H1 (cell line): ENCODE measurements at regions not wholly inside any gene's neighbourhood (a gene's known extent, or its start where the extent isn't known, plus 50 kb on each side); places are given as distances from the start of the nearest gene placed in this dataset.

Source experiments
- ATF3 ChIP-seq: IDR thresholded peaks from 2 replicates; pipeline ENCODE4 v1.6.1; 2011; ENCODE audit warnings: low read depth, mild to moderate bottlenecking, low read length; ENCODE audit not compliant: insufficient read depth
- BACH1 ChIP-seq: IDR thresholded peaks from 2 replicates; pipeline ENCODE4 v1.6.1; 2012; ENCODE audit warnings: low read length, improper control_type of control experiment
- BCL11A ChIP-seq, 2 experiments: IDR thresholded peaks; one replicate each; pipeline ENCODE4 v1.6.1; 2011; ENCODE audit warnings: low read depth in 2 of 2, low read length in 2 of 2, mild to moderate bottlenecking in 2 of 2
- CBX8 ChIP-seq: fragments of 300-800, 300-1000 bp; sonication (generic); IDR thresholded peaks from 2 replicates; pipeline ENCODE4 v1.7.1; 2016; ENCODE audit warnings: low read depth, low read length, borderline replicate concordance
- CHD2 ChIP-seq: IDR thresholded peaks from 2 replicates; pipeline ENCODE4 v1.6.1; 2012; ENCODE audit warnings: low read length, improper control_type of control experiment
- CTCF ChIP-seq, 3 experiments: IDR thresholded peaks; 1 replicate in 2 of 3; 2 replicates in 1 of 3; pipeline versions ENCODE4 v1.5.1 to v1.6.1; 2011; ENCODE audit warnings: low read length in 3 of 3, mild to moderate bottlenecking in 3 of 3, inconsistent platforms in 2 of 3, low read depth in 1 of 3, moderate library complexity in 1 of 3; ENCODE audit not compliant: insufficient read depth in 1 of 3; ENCODE audit errors: control extremely low read depth in 1 of 3
- EZH2 ChIP-seq: fragments of 200-600 bp; sonication (generic); IDR thresholded peaks from 2 replicates; pipeline ENCODE4 v1.7.1; 2012; ENCODE audit warnings: low read depth, mild to moderate bottlenecking, moderate library complexity, low read length, inconsistent platforms; ENCODE audit not compliant: severe bottlenecking
- GABPA ChIP-seq: IDR thresholded peaks from 2 replicates; pipeline ENCODE4 v1.6.1; 2011; ENCODE audit warnings: mild to moderate bottlenecking, low read length, moderate library complexity, borderline replicate concordance; ENCODE audit not compliant: insufficient read depth
- NANOG ChIP-seq: IDR thresholded peaks from 2 replicates; pipeline ENCODE4 v1.6.1; 2011; ENCODE audit warnings: low read length, low read depth, mild to moderate bottlenecking, inconsistent platforms; ENCODE audit not compliant: insufficient read depth, poor library complexity, severe bottlenecking
- POLR2A ChIP-seq, 2 experiments: IDR thresholded peaks; 1 replicate in 1 of 2; 2 replicates in 1 of 2; pipeline ENCODE4 v1.6.1; 2011; ENCODE audit warnings: low read depth in 2 of 2, low read length in 2 of 2, mild to moderate bottlenecking in 2 of 2; ENCODE audit errors: control extremely low read depth in 1 of 2
- POU5F1 ChIP-seq: IDR thresholded peaks from 2 replicates; pipeline ENCODE4 v1.6.1; 2011; ENCODE audit warnings: low read depth, mild to moderate bottlenecking, low read length, moderate library complexity
- RAD21 ChIP-seq, 2 experiments: IDR thresholded peaks in 1 of 2; conservative IDR thresholded peaks in 1 of 2; 2 replicates each; pipeline ENCODE4 v1.6.1; 2011; ENCODE audit warnings: low read depth in 2 of 2, low read length in 2 of 2, improper control_type of control experiment in 1 of 2, inconsistent platforms in 1 of 2, mild to moderate bottlenecking in 1 of 2, moderate library complexity in 1 of 2
- RFX5 ChIP-seq: IDR thresholded peaks from 2 replicates; pipeline ENCODE4 v1.6.1; 2011; ENCODE audit warnings: low read depth, low read length, improper control_type of control experiment, borderline replicate concordance
- RNF2 ChIP-seq: fragments of 200-900, 300-1000 bp; sonication (generic); IDR thresholded peaks from 2 replicates; pipeline ENCODE4 v1.7.1; 2016; ENCODE audit warnings: borderline replicate concordance, low read depth, mild to moderate bottlenecking, antibody characterized with exemption, low read length; ENCODE audit not compliant: poor library complexity, severe bottlenecking; ENCODE audit errors: missing control alignments
- SIRT6 ChIP-seq: IDR thresholded peaks from one replicate; pipeline ENCODE4 v1.7.1; 2012; ENCODE audit warnings: low read length, inconsistent platforms
- SP1 ChIP-seq: IDR thresholded peaks from 2 replicates; pipeline ENCODE4 v1.6.1; 2011; ENCODE audit warnings: low read depth, low read length
- SP4 ChIP-seq: IDR thresholded peaks from 2 replicates; pipeline ENCODE4 v1.6.1; 2012; ENCODE audit warnings: low read length, inconsistent platforms
- SRF ChIP-seq: IDR thresholded peaks from 2 replicates; pipeline ENCODE4 v1.6.1; 2011; ENCODE audit warnings: mild to moderate bottlenecking, low read depth, low read length, moderate library complexity
- SUZ12 ChIP-seq: fragments of 200-600 bp; sonication (generic); IDR thresholded peaks from 2 replicates; pipeline ENCODE4 v1.6.1; 2012; ENCODE audit warnings: mild to moderate bottlenecking, inconsistent platforms, low read length, moderate library complexity, mixed read lengths

- TF ChIP-seq POLR2A (IDR thresholded peaks at IDR 0.05; ENCODE audit: control extremely low read depth in 1 of 2, low read depth in 2 of 2, low read length in 2 of 2): no peak
- TF ChIP-seq SP1: no peak
- no peak for TF ChIP-seq NANOG
- no peak for TF ChIP-seq GABPA
- TF ChIP-seq POU5F1: no peak
- TF ChIP-seq RAD21 (IDR thresholded peaks at IDR 0.05 in 1 of 2, conservative IDR thresholded peaks at IDR 0.05 in 1 of 2; ENCODE audit: low read depth in 2 of 2, low read length in 2 of 2): no peak
- TF ChIP-seq RNF2: no peak
- no peak for TF ChIP-seq BACH1
- no peak for TF ChIP-seq CBX8
- no peak for TF ChIP-seq SIRT6
- TF ChIP-seq ATF3: no peak
- no peak for TF ChIP-seq RFX5
- TF ChIP-seq EZH2: no peak
- no peak for TF ChIP-seq BCL11A (IDR thresholded peaks at IDR 0.05; ENCODE audit: low read depth in 2 of 2, low read length in 2 of 2)
- TF ChIP-seq SUZ12: no peak
- no peak for TF ChIP-seq CHD2
- TF ChIP-seq CTCF (IDR thresholded peaks at IDR 0.05; ENCODE audit: control extremely low read depth in 1 of 3, insufficient read depth in 1 of 3, low read depth in 1 of 3, low read length in 3 of 3): no peak
- no peak for TF ChIP-seq SRF
- TF ChIP-seq SP4: no peak
These were observed 140.9 kb upstream of the MAP3K1 start (continued) for GRCh38 chr5:56674441-56674840.
